Left cardiac atrium (tissue), 4 donors: ENCODE measurements at regions not wholly inside any gene's neighbourhood (a gene's known extent, or its start where the extent isn't known, plus 50 kb on each side); places are given as distances from the start of the nearest gene placed in this dataset.
A peak's percentile ranks its signal among the peaks of the same experiment; 100 is the strongest.

ENCODE experiments used
- ATAC-seq, 2 donors: fragments of 200-7000 bp; cut with Tn5 transposase; one replicate each; pipeline ENCODE4 v1.9.1; 2020; ENCODE audit warnings: mild to moderate bottlenecking in 2 of 2, moderate library complexity in 2 of 2
- DNase-seq: peaks from one replicate; pipeline ENCODE4 v3.0.0-alpha.2; 2020
- intact Hi-C, 2 donors: fragments of 100-400 bp; cut with DNase I; formaldehyde crosslinking; loops; one replicate each; pipeline versions ENCODE4 v1.14.1 to v1.15.1; 2022 to 2023
- donor health status: DM: no; HTN: yes; CAD: no.
- donor health status: DM: no; HTN: yes; CAD: no; lungs with severe emphysema.
- donor health status: DM: yes; HTN: yes; CAD: no.
- donor health status: Dilated cardiomyopathy.

DNA sequence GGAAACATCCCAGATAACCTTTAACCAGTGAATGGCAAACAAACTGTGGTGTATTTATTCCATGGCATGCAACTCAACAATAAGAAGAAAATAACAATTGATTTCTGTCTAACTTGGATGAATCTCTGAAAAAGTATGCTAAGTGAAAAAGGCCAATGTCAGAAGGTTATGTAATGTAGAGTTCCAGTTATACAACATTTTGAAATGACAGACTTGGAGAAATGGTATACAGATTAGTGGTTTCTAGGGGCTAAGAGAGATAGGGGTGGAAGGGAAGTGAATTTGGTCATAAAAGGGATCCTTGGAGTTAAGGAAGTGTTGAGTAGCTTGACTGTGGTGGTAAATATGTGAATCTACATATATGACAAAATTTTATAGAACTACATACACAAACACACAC lies 269.4 kb upstream of the SUCLG2 start:
- DNase-seq: no peak
- no peak for ATAC-seq
- intact Hi-C loops: no loop called here

DNA sequence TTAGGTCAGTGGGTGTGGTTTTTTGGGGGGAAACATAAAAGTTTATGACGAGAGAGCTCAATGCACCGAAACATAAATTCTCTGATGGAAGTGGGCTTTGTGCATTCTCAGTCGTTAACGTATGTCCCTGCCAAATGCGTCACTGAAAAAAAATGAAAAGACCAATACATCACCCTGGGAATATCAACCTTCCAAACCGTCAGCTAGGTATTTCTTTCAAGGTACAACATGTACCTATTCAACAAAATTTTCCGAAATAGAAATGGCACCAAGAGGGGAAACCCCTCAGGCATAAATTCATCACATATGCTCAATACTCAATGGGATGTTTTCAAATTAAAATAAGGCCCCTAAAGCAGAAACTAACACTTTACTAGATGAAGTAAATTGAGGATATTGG lies 266.6 kb upstream of the SUCLG2 start:
- no peak for ATAC-seq
- no peak for DNase-seq
- intact Hi-C loops: no loop called here

DNA sequence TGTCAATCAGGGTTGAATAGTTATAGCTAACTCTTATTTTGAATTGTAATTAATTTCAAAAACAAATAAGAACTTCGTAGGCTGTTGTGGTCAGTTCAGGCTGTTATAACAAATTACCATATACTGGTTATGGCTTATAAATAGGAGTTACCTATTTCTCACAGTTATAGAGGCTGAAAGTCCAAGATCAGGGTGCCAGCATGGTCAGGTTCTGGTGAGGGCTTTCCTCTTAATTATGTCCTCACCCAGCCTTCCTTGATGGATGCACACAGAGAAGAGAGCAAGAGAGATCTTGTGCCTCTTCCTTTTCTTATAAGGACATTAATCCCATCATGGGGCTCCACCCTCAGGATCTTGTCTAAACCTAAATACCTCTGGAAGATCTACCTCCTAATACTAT lies 265.9 kb upstream of the SUCLG2 start:
- no peak for ATAC-seq
- no peak for DNase-seq
- intact Hi-C loops: no loop called here

DNA sequence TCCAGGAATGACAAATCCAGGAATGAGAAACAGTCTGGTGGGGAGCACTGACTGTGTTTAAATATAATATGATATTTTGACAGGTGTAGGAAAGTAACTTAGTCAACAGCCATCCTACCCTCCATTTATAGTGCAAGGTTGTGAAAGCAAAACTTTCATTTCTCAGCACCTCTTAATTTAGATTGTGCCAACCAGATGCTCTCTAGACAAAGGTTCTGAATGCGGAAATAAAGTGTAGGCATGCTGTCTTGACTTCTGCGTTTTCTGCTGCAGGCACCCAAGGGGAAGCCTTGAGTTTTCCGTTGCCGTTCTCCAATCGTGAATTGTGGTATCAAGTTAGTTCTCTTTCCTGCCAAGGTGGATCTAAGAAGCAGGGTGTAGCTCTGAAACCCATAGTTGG lies 261.9 kb upstream of the SUCLG2 start:
- intact Hi-C loops: no loop called here
- DNase-seq (no peak), ATAC-seq (no peak)

DNA sequence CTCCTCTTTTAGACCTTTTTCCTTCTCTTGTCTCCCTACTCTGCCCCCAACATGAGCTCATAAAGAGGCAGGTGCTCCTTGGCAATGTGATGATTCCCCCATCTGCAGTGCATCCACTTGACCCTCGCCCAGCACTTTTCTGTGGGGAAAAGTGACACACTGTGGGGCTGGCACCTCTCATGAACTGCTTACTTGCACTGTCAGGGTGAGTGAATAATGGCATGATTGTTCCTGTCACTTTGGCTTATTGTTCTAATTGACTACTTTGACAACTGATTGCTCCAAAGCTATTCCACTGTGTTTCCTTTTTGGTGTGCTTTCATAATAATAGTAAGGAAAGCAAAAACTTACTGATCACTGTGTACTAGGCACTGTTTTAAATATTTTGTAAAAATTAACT lies 253.3 kb upstream of the SUCLG2 start:
- intact Hi-C loops: no loop called here
- no peak for DNase-seq
- no peak for ATAC-seq

- intact Hi-C loops: no loop called here
- ATAC-seq (no peak), DNase-seq (no peak)
Observed at GRCh38 chr3:67906261-67906660, 251.8 kb upstream of the SUCLG2 start.

- ATAC-seq (no peak), DNase-seq (no peak)
- intact Hi-C loops: no loop called here
Observed at GRCh38 chr3:67901681-67902080, 247.3 kb upstream of the SUCLG2 start.

GRCh38 chr3:67898916-67899315 lies 244.5 kb upstream of the SUCLG2 start:
- intact Hi-C loops: no loop called here
- ATAC-seq (no peak), DNase-seq (no peak)

GRCh38 chr3:67897351-67898336 lies 243.2 kb upstream of the SUCLG2 start:
- DNase-seq: no peak
- intact Hi-C loops: no loop called here
- ATAC-seq: no peak

- intact Hi-C loops: no loop called here
- DNase-seq (no peak), ATAC-seq (no peak)
Observed at GRCh38 chr3:67896130-67896529, 241.7 kb upstream of the SUCLG2 start.

DNA sequence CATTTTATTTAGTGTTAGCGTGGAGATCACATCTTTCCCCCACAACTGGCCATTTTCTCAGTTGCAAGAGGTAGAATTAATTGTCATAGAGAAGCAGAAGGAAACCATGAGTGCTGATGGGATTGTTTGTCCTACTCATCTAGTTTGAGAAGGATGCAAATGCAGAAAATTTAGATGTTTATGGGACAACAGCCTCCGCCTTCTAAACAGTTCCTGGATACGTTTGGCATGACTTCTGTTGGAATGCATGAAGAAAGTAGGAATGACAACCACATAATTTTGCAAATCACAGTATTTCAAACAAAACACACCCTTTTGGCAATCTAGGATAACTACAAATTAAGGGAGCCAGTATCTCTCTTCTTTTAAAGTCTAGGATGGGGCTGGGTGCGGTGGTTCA lies 240.1 kb upstream of the SUCLG2 start:
- DNase-seq (no peak), ATAC-seq (no peak)
- intact Hi-C loops: no loop called here

DNA sequence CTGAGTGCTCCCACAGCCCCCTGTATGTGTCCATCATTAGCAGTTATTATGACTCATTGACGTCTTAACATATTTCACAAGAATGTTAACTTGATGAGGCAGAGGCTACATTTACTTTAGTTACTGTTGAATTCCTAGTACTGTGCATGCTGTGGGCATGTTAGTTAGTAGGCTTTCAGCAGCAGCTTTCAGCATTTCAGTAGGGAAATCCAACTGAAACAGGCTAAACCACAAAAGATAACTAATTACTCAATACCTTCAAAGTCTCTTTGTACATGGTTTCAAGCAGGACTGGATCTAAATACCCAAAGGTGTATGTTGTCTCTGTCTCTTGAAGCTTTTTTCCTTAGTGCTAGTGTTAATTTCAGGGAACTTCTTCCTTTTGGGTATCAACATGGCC lies 229.9 kb upstream of the SUCLG2 start:
- ATAC-seq (no peak), DNase-seq (no peak)
- intact Hi-C loops: no loop called here

GRCh38 chr3:67883766-67884165 lies 229.4 kb upstream of the SUCLG2 start:
- DNase-seq: no peak
- intact Hi-C loops: no loop called here
- ATAC-seq: no peak

- ATAC-seq (no peak), DNase-seq (no peak)
- intact Hi-C loops: no loop called here
Observed at GRCh38 chr3:67882981-67883380, 228.6 kb upstream of the SUCLG2 start.

GRCh38 chr3:67876261-67876660 lies 221.8 kb upstream of the SUCLG2 start:
- ATAC-seq (no peak), DNase-seq (no peak)
- intact Hi-C loops: no loop called here

DNA sequence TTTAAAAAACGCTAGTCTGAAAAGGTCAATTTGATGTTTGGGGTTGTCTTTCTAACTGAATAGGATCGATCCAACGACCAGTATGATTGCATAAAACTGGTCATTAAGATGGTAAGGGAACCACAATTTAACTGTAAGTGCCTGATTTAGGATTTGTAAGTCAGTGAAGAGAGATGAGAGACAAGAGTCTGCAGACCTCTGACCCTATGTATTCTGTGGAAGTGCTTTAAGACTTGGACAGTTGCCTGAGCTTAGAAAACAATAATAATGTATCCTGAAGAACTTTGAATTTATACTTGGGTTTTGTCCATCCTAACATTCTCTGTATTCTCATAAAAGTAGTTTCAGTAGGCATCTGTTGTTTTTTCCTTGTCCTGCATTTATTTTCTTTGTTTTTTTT lies 221.4 kb upstream of the SUCLG2 start:
- ATAC-seq (no peak), DNase-seq (no peak)
- intact Hi-C loops: no loop called here

- ATAC-seq: no peak
- intact Hi-C loops: no loop called here
- DNase-seq: no peak
Observed at GRCh38 chr3:67875338-67875737, 220.9 kb upstream of the SUCLG2 start.

DNA sequence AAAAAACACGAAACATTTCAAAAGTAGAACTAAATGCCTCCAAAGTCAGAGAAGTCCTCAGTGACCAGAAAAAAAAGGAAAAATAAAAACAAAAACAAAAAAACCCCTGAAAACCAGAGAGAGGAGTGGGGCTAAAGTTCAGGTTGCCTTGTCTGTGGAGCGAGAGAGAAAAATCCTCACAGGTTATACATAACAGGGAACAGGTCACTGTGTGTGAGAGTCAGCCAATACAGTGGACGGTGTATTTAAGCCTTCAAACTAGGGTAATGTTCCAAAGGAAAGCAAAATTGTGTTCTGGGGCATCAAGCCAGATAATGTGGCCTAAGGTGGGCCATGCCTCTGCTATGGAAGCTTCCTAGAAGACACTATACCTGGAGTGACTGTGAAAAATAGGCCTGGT lies 216.1 kb upstream of the SUCLG2 start:
- ATAC-seq (no peak), DNase-seq (no peak)
- intact Hi-C loops: no loop called here

DNA sequence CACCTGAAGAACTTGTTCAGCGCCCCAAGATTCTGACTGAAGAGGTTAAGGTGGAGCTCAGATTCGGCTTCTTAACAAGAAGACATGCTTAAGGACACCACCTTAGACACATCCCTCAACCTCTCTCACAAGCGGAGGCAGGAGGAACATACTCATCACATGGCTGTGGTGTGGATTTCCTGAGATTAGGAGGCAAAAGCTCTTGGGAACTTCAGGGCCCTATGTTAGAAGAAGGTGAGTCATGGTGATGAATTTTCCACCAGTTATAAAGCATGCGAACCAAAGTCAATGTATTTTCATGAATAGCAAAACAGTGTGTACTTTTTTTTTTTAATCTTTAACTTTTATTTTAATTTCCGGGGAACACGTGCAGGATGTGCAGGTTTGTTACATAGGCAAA lies 212.2 kb upstream of the SUCLG2 start:
- ATAC-seq (no peak), DNase-seq (no peak)
- intact Hi-C loops: no loop called here

- peak in 1 of 2 donors; percentile 44 for ATAC-seq
- DNase-seq: no peak
Observed at GRCh38 chr3:67864587-67865183, 210.3 kb upstream of the SUCLG2 start.

DNA sequence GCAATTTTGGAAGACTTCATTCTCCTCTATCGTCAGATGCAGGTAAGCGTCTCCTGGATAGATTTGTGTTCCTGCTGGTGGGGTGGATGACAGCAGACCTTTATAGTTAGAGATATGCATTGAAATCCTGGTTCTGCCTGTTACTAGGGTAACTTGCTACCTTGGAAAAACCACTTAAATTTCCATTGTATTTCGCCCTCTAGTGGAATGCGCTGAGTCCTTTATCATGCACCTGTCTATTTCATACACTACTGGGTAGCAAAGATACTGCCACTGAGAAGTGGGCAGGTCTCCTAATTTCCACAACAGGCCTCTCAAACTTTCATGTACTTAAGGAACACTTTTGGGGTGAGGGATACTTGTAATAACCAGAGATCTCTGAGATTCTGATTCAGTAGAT lies 209.5 kb upstream of the SUCLG2 start:
- DNase-seq: no peak
- no peak for ATAC-seq
- intact Hi-C loops: no loop called here

More at GRCh38 chr3:67864587-67865183, 210.3 kb upstream of the SUCLG2 start:
- intact Hi-C loops: no loop called here
